HEK293 (cell line): ENCODE measurements at regions not wholly inside any gene's neighbourhood (a gene's known extent, or its start where the extent isn't known, plus 50 kb on each side); places are given as distances from the start of the nearest gene placed in this dataset.

Experiments used
- ZBTB20 ChIP-seq: fragments of 450-650 bp; formaldehyde crosslinking; IDR thresholded peaks from 2 replicates; pipeline ENCODE4 v1.5.1; 2016; ENCODE audit warnings: missing biosample characterization, missing genetic modification characterization
- ZNF26 ChIP-seq: fragments of 450-650 bp; formaldehyde crosslinking; IDR thresholded peaks from 2 replicates; pipeline ENCODE4 v1.5.1; 2016; ENCODE audit warnings: missing biosample characterization, missing genetic modification characterization
- ZNF530 ChIP-seq: fragments of 450-650 bp; formaldehyde crosslinking; IDR thresholded peaks from 2 replicates; pipeline ENCODE4 v1.5.1; 2016; ENCODE audit warnings: low read depth, missing biosample characterization, missing genetic modification characterization
- ZNF623 ChIP-seq: fragments of 450-650 bp; formaldehyde crosslinking; IDR thresholded peaks from 2 replicates; pipeline ENCODE4 v1.5.1; 2016; ENCODE audit warnings: missing biosample characterization, missing genetic modification characterization
- TF ChIP-seq, protein P1 (sequence below): fragments of 450-650 bp; formaldehyde crosslinking; IDR thresholded peaks from 2 replicates; pipeline ENCODE4 v1.5.1; 2016; ENCODE audit warnings: missing biosample characterization, missing genetic modification characterization

DNA sequence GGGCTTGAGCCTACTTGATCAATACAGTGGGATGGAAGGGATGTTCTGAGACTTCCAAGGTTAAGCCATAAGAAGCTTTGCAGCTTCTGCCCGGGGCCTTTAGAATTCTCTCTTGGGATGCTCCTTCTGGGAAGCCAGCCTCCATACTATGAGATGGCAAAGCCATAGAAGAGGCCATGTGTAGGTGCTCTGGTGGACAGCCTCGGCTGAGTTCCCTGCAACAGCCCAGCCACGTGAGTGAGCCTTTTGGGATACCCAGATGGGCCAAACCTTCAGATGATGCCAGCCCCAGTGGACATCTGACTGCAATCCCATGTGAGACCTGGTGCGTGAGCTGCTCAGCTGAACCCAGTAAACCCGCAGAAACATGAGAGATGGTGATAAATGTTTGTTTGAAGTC lies 370.6 kb downstream of the RPS24 start:
- TF ChIP-seq, protein P1, sequence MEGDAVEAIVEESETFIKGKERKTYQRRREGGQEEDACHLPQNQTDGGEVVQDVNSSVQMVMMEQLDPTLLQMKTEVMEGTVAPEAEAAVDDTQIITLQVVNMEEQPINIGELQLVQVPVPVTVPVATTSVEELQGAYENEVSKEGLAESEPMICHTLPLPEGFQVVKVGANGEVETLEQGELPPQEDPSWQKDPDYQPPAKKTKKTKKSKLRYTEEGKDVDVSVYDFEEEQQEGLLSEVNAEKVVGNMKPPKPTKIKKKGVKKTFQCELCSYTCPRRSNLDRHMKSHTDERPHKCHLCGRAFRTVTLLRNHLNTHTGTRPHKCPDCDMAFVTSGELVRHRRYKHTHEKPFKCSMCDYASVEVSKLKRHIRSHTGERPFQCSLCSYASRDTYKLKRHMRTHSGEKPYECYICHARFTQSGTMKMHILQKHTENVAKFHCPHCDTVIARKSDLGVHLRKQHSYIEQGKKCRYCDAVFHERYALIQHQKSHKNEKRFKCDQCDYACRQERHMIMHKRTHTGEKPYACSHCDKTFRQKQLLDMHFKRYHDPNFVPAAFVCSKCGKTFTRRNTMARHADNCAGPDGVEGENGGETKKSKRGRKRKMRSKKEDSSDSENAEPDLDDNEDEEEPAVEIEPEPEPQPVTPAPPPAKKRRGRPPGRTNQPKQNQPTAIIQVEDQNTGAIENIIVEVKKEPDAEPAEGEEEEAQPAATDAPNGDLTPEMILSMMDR: no peak
- TF ChIP-seq ZNF623 (tag by site-specific recombination): no peak
- TF ChIP-seq ZNF26 (tag by site-specific recombination): no peak
- no peak for TF ChIP-seq ZNF530 (tag by site-specific recombination)
- no peak for TF ChIP-seq ZBTB20
